ENCODE measurements at regions not wholly inside any gene's neighbourhood (a gene's known extent, or its start where the extent isn't known, plus 50 kb on each side); places are given as distances from the start of the nearest gene placed in this dataset.

DNA sequence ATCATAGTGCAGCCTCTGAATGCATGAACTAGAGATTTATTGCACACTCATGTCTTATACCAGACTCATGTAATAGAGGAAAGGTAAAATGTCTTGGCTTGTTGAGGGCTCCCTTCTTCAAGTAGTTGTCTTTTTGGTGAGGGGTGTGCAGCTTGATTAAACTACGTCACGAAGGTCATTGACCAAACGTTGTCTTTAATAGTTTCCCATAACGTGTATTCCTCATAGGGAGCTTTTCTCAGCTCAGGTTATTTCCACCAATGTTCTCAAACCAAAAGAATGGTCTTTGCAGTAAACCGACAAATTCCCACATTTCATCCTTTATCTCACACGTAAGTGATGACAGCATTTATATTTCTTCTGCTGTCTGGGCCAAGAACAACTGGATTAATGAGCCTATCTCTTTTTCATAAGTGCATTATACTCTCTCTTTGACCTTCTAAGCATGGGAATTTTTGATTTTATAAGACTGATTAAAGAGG lies 547.7 kb upstream of the ZEB2 start:
- Mint-ChIP-seq H3K9me3 (peaks cover 9% of the 10 kb centered on the region), H3K4me1 (no peaks in the 10 kb centered on the region), H3K27me3 (no peaks in the 10 kb centered on the region), H3K4me3 (no peak overlapping the region), H3K36me3 (ENCODE audit: low read depth) (no peaks in the 10 kb centered on the region), H3K27ac (no peak overlapping the region)
- CTCF ChIA-PET: no interaction called here
- DNase-seq: no peak
- ATAC-seq (ENCODE audit: low read depth): no peak
- TF ChIP-seq, protein P1, sequence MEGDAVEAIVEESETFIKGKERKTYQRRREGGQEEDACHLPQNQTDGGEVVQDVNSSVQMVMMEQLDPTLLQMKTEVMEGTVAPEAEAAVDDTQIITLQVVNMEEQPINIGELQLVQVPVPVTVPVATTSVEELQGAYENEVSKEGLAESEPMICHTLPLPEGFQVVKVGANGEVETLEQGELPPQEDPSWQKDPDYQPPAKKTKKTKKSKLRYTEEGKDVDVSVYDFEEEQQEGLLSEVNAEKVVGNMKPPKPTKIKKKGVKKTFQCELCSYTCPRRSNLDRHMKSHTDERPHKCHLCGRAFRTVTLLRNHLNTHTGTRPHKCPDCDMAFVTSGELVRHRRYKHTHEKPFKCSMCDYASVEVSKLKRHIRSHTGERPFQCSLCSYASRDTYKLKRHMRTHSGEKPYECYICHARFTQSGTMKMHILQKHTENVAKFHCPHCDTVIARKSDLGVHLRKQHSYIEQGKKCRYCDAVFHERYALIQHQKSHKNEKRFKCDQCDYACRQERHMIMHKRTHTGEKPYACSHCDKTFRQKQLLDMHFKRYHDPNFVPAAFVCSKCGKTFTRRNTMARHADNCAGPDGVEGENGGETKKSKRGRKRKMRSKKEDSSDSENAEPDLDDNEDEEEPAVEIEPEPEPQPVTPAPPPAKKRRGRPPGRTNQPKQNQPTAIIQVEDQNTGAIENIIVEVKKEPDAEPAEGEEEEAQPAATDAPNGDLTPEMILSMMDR (IDR thresholded peaks at IDR 0.05): no peak
- intact Hi-C loops (cut with micrococcal nuclease): no loop called here
- POLR2A ChIA-PET: no interaction called here

DNA sequence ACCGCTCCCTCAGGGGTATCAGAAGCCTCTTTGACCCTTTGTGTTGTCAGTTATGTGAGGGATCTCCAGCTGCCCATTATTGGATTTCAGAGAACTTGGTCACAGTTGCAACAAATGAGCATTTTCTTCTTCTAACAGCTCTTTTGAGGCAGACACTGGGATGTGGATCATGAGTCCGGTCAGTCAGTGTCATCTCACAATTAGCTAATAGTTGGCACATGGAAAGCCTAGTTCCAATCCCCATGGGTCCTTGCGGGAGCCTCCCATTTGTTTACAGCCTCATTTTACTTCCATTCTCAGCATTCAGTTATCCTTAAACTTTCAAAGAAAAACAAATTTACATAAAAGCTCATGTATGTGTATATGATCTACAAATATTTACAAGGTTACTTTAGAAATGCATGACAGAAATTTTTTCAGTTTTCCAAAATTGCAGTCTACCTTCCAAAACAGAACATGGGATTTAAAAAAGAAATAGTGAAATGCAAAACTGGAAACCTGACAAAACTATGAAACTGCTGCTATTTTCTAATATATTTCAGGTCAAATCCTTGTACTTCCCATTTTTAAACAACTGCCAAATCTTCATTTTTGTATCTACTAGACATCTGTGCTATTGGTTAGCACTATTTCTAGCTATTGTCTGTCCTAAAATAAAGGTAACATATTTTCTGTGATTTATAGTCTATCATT lies 547.1 kb upstream of the ZEB2 start:
- POLR2A ChIA-PET: no interaction called here
- no peaks in the 10 kb centered on the region for H3K27me3 Mint-ChIP-seq
- TF ChIP-seq, protein P1 (IDR thresholded peaks at IDR 0.05): no peak

DNA sequence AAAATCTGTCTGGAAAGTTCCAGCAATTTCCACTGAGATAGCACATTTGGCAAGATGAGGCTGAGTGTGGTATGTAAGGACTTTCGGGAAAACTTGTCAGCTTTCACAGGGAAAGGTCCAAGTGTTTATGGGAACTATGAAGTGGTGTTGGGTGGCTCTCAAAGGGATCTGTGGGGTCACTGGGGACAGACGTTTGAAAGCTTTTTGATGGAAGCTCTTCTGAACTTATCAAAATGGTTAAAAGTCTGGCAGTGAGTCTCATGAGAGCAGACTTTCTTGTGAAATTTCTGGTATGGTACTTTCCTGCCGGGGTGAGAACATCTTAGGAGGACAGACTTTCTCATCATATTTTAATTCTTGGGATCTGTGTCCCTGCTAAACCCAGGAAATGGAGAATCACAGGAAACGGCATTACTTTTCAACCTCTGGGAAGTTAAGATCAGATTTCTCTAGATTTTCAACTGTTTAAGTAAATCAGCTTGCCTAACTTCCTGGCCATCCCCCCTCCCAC lies 546.3 kb upstream of the ZEB2 start:
- Mint-ChIP-seq H3K9me3 (peaks cover 9% of the 10 kb centered on the region), H3K27ac (no peak overlapping the region), H3K27me3 (no peaks in the 10 kb centered on the region), H3K36me3 (ENCODE audit: low read depth) (no peaks in the 10 kb centered on the region), H3K4me3 (no peak overlapping the region), H3K4me1 (no peaks in the 10 kb centered on the region)
- CTCF ChIA-PET: no interaction called here
- intact Hi-C loops (cut with micrococcal nuclease): no loop called here
- DNase-seq: no peak
- no peak for ATAC-seq (ENCODE audit: low read depth)
- POLR2A ChIA-PET: no interaction called here
- TF ChIP-seq, protein P1 (IDR thresholded peaks at IDR 0.05): no peak

More for the DNA sequence above, 547.1 kb upstream of the ZEB2 start:
- H3K4me3 Mint-ChIP-seq: no peak overlapping the region
- peaks cover 9% of the 10 kb centered on the region for H3K9me3 Mint-ChIP-seq
- intact Hi-C loops (cut with micrococcal nuclease): no loop called here
- ATAC-seq (ENCODE audit: low read depth) (no peak), DNase-seq (no peak)
- CTCF ChIA-PET: no interaction called here
- H3K36me3 Mint-ChIP-seq (ENCODE audit: low read depth): no peaks in the 10 kb centered on the region
- no peaks in the 10 kb centered on the region for H3K4me1 Mint-ChIP-seq
- no peak overlapping the region for H3K27ac Mint-ChIP-seq

DNA sequence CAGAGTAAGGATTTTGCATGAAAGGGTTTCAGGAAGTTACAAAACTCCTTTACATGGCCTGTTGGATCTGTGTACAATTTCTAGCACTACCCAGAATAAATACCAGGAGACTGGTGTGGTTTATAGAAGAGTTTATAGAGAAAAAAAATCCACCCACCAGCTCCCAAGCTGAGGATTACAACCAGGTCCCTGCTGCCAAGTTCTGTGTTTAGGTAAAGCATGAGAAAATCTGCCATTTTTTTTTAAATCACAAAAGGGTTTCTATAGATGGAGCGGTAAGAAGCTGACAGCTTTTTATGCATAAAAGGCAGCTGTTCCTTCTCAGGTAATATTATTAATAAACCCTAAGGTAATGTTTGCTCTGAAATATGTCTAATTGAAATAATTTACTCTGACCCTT lies 545.4 kb upstream of the ZEB2 start:
- Mint-ChIP-seq H3K4me3 (no peak overlapping the region), H3K27me3 (no peaks in the 10 kb centered on the region), H3K36me3 (ENCODE audit: low read depth) (no peaks in the 10 kb centered on the region), H3K27ac (no peak overlapping the region), H3K4me1 (no peaks in the 10 kb centered on the region), H3K9me3 (peaks cover 9% of the 10 kb centered on the region)
- intact Hi-C loops (cut with micrococcal nuclease): no loop called here
- ATAC-seq (ENCODE audit: low read depth) (no peak), DNase-seq (no peak)
- ChIA-PET CTCF (no interaction called here), POLR2A (no interaction called here)
- TF ChIP-seq, protein P1 (IDR thresholded peaks at IDR 0.05): no peak

DNA sequence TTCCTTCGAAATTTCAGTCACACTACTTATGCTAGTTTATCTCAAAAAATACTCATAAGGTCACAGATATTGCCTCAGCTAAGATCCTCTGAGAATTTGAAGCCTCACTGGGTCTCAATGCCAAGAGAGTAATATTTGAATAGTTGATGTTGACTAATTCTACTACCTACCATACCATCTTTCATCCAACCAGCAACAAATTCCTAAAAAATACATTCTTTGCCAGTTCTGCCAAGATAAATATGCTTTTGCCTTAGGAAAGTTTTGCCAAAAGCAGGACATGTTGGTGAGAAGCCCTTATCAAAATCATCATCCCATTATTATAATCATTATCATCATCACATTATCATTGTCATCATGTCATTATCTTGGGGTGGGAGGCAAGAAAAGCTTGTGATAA lies 544.6 kb upstream of the ZEB2 start:
- POLR2A ChIA-PET: no interaction called here
- intact Hi-C loops (cut with micrococcal nuclease): no loop called here
- CTCF ChIA-PET: no interaction called here
- DNase-seq: no peak
- Mint-ChIP-seq H3K27me3 (no peaks in the 10 kb centered on the region), H3K36me3 (ENCODE audit: low read depth) (no peaks in the 10 kb centered on the region), H3K27ac (no peak overlapping the region), H3K9me3 (peaks cover 5% of the 10 kb centered on the region), H3K4me3 (no peak overlapping the region), H3K4me1 (no peaks in the 10 kb centered on the region)
- TF ChIP-seq, protein P1 (IDR thresholded peaks at IDR 0.05): no peak
- ATAC-seq (ENCODE audit: low read depth): no peak
